ENCODE measurements at regions not wholly inside any gene's neighbourhood (a gene's known extent, or its start where the extent isn't known, plus 50 kb on each side); places are given as distances from the start of the nearest gene placed in this dataset.

GRCh38 chr2:188848887-188849435, 125.2 kb upstream of the COL3A1 start:
- Histone ChIP-seq H2AFZ (ENCODE audit: low read depth) (0 out of 2 replicates have a peak overlapping the region, but pooled peaks have one; percentile 42), H3K36me3 (replicated peaks in 1 of 2; ENCODE audit: control insufficient read depth in 1 of 2, insufficient read depth in 2 of 2, low read length in 1 of 2) (no peaks in the 10 kb centered on the region), H3F3A (replicated peaks; ENCODE audit: insufficient read depth) (no peaks in the 10 kb centered on the region), H4K20me1 (ENCODE audit: insufficient read depth) (no peaks in the 10 kb centered on the region), H3K79me2 (ENCODE audit: insufficient read depth) (no peaks in the 10 kb centered on the region), H3K4me1 (ENCODE audit: control insufficient read depth in 1 of 2, insufficient read depth in 2 of 2, low read depth in 1 of 2, low read length in 1 of 2) (peaks cover 8 to 11% of the 10 kb centered on the region in 2 experiments; a peak in 2 of 4 replicates), H3K9me3 (peaks cover 9% of the 10 kb centered on the region), H3K9me2 (no peaks in the 10 kb centered on the region), H3K9ac (no peak overlapping the region), H3K4me3 (ENCODE audit: low read depth in 2 of 2, low read length in 1 of 2) (no peak overlapping the region), H3K4me2 (no peak overlapping the region), H3K27me3 (ENCODE audit: insufficient read depth) (no peaks in the 10 kb centered on the region), H3K27ac (ENCODE audit: low read depth in 2 of 2, low read length in 1 of 2) (no peak overlapping the region)
- POLR2A ChIA-PET, result no interaction called here
- DNase-seq, result no peak
- 46% methylated on average over 1 of the region's 1 CpG for WGBS (ENCODE audit: low lambda C conversion rate)
- CTCF ChIA-PET, result interaction anchor here (0.7 kb wide), 1 partner anchor 233 kb away, joined by 3 read pairs; no protein-coding TSS in a partner anchor
- no peak for TF ChIP-seq ZBTB33 (IDR thresholded peaks at IDR 0.05; ENCODE audit: borderline replicate concordance, low read depth)
- no peak for TF ChIP-seq SIN3A (IDR thresholded peaks at IDR 0.05; ENCODE audit: borderline replicate concordance, low read depth, low read length)
- no peak for TF ChIP-seq FOXJ3 (CRISPR knock-in tag; IDR thresholded peaks at IDR 0.05)
- no peak for TF ChIP-seq REST (IDR thresholded peaks at IDR 0.05; ENCODE audit: low read depth, low read length)
- no peak for TF ChIP-seq EP300 (IDR thresholded peaks at IDR 0.05; ENCODE audit: borderline replicate concordance in 1 of 2, low read depth in 1 of 2, low read length in 1 of 2)
- TF ChIP-seq MXI1 (IDR thresholded peaks at IDR 0.05; ENCODE audit: low read depth, low read length), result no peak
- TF ChIP-seq USF1 (IDR thresholded peaks at IDR 0.05; ENCODE audit: borderline replicate concordance, low read depth), result no peak

GRCh38 chr2:188850786-188851185, 123.4 kb upstream of the COL3A1 start:
- H3K4me3 ChIP-seq (ENCODE audit: low read depth in 2 of 2, low read length in 1 of 2), result no peak overlapping the region
- peaks cover 8 to 11% of the 10 kb centered on the region in 2 experiments; a peak in 2 of 4 replicates for H3K4me1 ChIP-seq (ENCODE audit: control insufficient read depth in 1 of 2, insufficient read depth in 2 of 2, low read depth in 1 of 2, low read length in 1 of 2)
- CTCF ChIA-PET, result interaction anchor here (0.7 kb wide), 2 partner anchors 9 to 174 kb away, joined by 3 to 4 read pairs; no protein-coding TSS in a partner anchor
- H3K4me2 ChIP-seq, result no peak overlapping the region
- no peak for TF ChIP-seq ZBTB33 (IDR thresholded peaks at IDR 0.05; ENCODE audit: borderline replicate concordance, low read depth)
- no peak for TF ChIP-seq EZH2phosphoT487 (IDR thresholded peaks at IDR 0.05; ENCODE audit: borderline replicate concordance, low read depth)
- TF ChIP-seq RAD21 (IDR thresholded peaks at IDR 0.05; ENCODE audit: low read length), result no peak
- no peak for TF ChIP-seq NRF1 (IDR thresholded peaks at IDR 0.05; ENCODE audit: low read depth, low read length)
- TF ChIP-seq EP300 (IDR thresholded peaks at IDR 0.05; ENCODE audit: borderline replicate concordance in 1 of 2, low read depth in 1 of 2, low read length in 1 of 2), result no peak
- no peak for TF ChIP-seq MAX (IDR thresholded peaks at IDR 0.05; ENCODE audit: low read depth)
- TF ChIP-seq FOXJ3 (CRISPR knock-in tag; IDR thresholded peaks at IDR 0.05), result no peak
- H3K27ac ChIP-seq (ENCODE audit: low read depth in 2 of 2, low read length in 1 of 2), result no peak overlapping the region
- H3K9ac ChIP-seq, result no peak overlapping the region
- DNase-seq, result no peak
- no peaks in the 10 kb centered on the region for H3K79me2 ChIP-seq (ENCODE audit: insufficient read depth)
- H3K36me3 ChIP-seq (replicated peaks in 1 of 2; ENCODE audit: control insufficient read depth in 1 of 2, insufficient read depth in 2 of 2, low read length in 1 of 2), result no peaks in the 10 kb centered on the region
- peaks cover 9% of the 10 kb centered on the region for H3K9me3 ChIP-seq
- H3K9me2 ChIP-seq, result no peaks in the 10 kb centered on the region
- H3F3A ChIP-seq (replicated peaks; ENCODE audit: insufficient read depth), result no peaks in the 10 kb centered on the region
- no peaks in the 10 kb centered on the region for H3K27me3 ChIP-seq (ENCODE audit: insufficient read depth)
- H2AFZ ChIP-seq (ENCODE audit: low read depth), result no peak overlapping the region
- WGBS (ENCODE audit: low lambda C conversion rate), result 72% methylated on average over 2 of the region's 2 CpGs
- POLR2A ChIA-PET, result no interaction called here
- H4K20me1 ChIP-seq (ENCODE audit: insufficient read depth), result no peaks in the 10 kb centered on the region

Measured in SK-N-SH (cell line).